Osteocyte (in vitro differentiated cells): ENCODE measurements at regions not wholly inside any gene's neighbourhood (a gene's known extent, or its start where the extent isn't known, plus 50 kb on each side); places are given as distances from the start of the nearest gene placed in this dataset.

Experiments
- DNase-seq: peaks from one replicate; pipeline ENCODE4 v3.0.0; 2021; ENCODE audit warnings: mixed read lengths; ENCODE audit not compliant: unreplicated experiment; ENCODE audit errors: extremely low spot score
- H3K27ac Mint-ChIP-seq: one replicate; pipeline ENCODE4 v1.8.0; 2021; ENCODE audit warnings: mild to moderate bottlenecking, mixed read lengths; ENCODE audit not compliant: unreplicated experiment
- H3K27me3 Mint-ChIP-seq: one replicate; pipeline ENCODE4 v1.8.0; 2021; ENCODE audit warnings: mixed read lengths; ENCODE audit not compliant: unreplicated experiment
- H3K36me3 Mint-ChIP-seq: one replicate; pipeline ENCODE4 v1.8.0; 2021; ENCODE audit warnings: mixed read lengths; ENCODE audit not compliant: unreplicated experiment
- H3K4me1 Mint-ChIP-seq: one replicate; pipeline ENCODE4 v1.8.0; 2021; ENCODE audit warnings: mixed read lengths; ENCODE audit not compliant: unreplicated experiment
- H3K4me3 Mint-ChIP-seq: one replicate; pipeline ENCODE4 v1.8.0; 2021; ENCODE audit warnings: mild to moderate bottlenecking, moderate library complexity, mixed read lengths; ENCODE audit not compliant: unreplicated experiment
- H3K9me3 Mint-ChIP-seq: one replicate; pipeline ENCODE4 v1.8.0; 2021; ENCODE audit warnings: mixed read lengths; ENCODE audit not compliant: unreplicated experiment
- TF ChIP-seq, protein P1 (sequence below): fragments of 200-600 bp; sonication (generic); IDR thresholded peaks from 2 replicates; pipeline ENCODE4 v1.5.0; 2021; ENCODE audit warnings: antibody characterized with exemption, mild to moderate bottlenecking, moderate library complexity

GRCh38 chr18:32553640-32554365, 83.1 kb upstream of the GAREM1 start:
- H3K9me3 Mint-ChIP-seq: no peaks in the 10 kb centered on the region

GRCh38 chr18:32553174-32553573, 82.5 kb upstream of the GAREM1 start:
- Mint-ChIP-seq H3K27ac (no peak overlapping the region), H3K36me3 (no peaks in the 10 kb centered on the region), H3K4me1 (no peaks in the 10 kb centered on the region), H3K27me3 (peaks cover 5% of the 10 kb centered on the region), H3K4me3 (no peak overlapping the region), H3K9me3 (no peaks in the 10 kb centered on the region)
- TF ChIP-seq, protein P1, sequence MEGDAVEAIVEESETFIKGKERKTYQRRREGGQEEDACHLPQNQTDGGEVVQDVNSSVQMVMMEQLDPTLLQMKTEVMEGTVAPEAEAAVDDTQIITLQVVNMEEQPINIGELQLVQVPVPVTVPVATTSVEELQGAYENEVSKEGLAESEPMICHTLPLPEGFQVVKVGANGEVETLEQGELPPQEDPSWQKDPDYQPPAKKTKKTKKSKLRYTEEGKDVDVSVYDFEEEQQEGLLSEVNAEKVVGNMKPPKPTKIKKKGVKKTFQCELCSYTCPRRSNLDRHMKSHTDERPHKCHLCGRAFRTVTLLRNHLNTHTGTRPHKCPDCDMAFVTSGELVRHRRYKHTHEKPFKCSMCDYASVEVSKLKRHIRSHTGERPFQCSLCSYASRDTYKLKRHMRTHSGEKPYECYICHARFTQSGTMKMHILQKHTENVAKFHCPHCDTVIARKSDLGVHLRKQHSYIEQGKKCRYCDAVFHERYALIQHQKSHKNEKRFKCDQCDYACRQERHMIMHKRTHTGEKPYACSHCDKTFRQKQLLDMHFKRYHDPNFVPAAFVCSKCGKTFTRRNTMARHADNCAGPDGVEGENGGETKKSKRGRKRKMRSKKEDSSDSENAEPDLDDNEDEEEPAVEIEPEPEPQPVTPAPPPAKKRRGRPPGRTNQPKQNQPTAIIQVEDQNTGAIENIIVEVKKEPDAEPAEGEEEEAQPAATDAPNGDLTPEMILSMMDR: no peak
- DNase-seq: no peak

More at GRCh38 chr18:32553640-32554365, 83.1 kb upstream of the GAREM1 start:
- Mint-ChIP-seq H3K4me3 (no peak overlapping the region), H3K36me3 (no peaks in the 10 kb centered on the region), H3K27me3 (peaks cover 5% of the 10 kb centered on the region), H3K27ac (no peak overlapping the region), H3K4me1 (no peaks in the 10 kb centered on the region)
- TF ChIP-seq, protein P1: no peak
- DNase-seq: no peak

DNA sequence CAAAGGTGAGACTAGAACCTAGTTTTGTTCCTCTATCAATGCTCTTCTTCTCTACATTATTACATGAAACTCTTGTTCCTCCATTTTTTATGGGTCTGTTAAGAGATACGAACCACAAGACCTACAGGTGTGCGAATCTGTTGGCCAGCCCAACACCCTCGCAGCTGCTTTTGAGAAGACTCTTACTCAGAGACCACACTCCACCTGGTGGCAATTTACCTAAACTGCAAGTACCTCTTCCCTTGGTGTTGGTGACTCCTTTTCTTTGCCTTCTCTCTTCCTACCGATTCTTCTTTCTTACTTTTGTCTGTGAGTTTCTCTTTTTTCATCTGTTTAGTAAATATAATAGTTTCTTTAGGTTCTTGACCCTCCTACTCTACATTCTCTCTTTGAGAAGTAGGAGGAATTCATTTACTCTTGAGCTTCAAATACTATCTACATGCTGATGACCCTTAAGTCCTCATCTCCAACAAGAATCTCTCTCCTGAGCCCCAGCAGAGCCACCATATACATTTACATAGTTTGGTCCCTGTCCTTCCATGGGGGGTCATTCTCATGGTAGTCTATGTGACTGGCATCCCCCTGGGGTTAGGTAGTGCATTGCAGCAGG, 81.8 kb upstream of the GAREM1 start:
- H3K27me3 Mint-ChIP-seq: peaks cover 5% of the 10 kb centered on the region
- no peaks in the 10 kb centered on the region for H3K9me3 Mint-ChIP-seq
- TF ChIP-seq, protein P1: peak; percentile 75
- DNase-seq: no peak
- no peak overlapping the region for H3K27ac Mint-ChIP-seq
- H3K36me3 Mint-ChIP-seq: no peaks in the 10 kb centered on the region
- H3K4me1 Mint-ChIP-seq: no peaks in the 10 kb centered on the region
- H3K4me3 Mint-ChIP-seq: no peak overlapping the region

DNA sequence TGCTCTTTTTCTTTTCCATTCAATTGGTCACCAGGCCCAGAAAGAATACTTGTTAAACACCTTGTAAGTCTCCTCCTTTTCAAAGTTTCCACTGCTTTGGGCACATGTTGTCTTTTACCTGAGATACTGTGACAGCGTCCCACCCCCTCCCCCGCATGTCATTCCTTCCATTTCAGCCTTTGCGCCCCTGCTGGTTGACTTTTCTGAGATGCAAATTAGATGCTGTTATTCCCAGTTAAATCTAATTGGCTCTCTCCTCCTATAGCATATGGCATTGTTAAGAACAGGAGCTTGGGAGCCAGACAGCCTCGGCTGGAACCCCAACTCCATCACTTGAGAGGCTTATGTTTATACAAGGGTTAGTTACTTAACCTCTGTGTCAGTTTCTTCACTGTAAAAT, 80.3 kb upstream of the GAREM1 start:
- H3K4me3 Mint-ChIP-seq: no peak overlapping the region
- H3K4me1 Mint-ChIP-seq: no peaks in the 10 kb centered on the region
- no peaks in the 10 kb centered on the region for H3K36me3 Mint-ChIP-seq
- TF ChIP-seq, protein P1: no peak
- no peak overlapping the region for H3K27ac Mint-ChIP-seq
- DNase-seq: no peak
- H3K9me3 Mint-ChIP-seq: no peaks in the 10 kb centered on the region
- peaks cover 10% of the 10 kb centered on the region for H3K27me3 Mint-ChIP-seq

- Mint-ChIP-seq H3K4me1 (no peaks in the 10 kb centered on the region), H3K9me3 (no peaks in the 10 kb centered on the region), H3K4me3 (no peak overlapping the region), H3K36me3 (no peaks in the 10 kb centered on the region), H3K27ac (no peak overlapping the region), H3K27me3 (peaks cover 15% of the 10 kb centered on the region)
- TF ChIP-seq, protein P1: peak; percentile 61
- DNase-seq: no peak
Measured at GRCh38 chr18:32549248-32550110, 78.8 kb upstream of the GAREM1 start.
